ENCODE measurements at regions not wholly inside any gene's neighbourhood (a gene's known extent, or its start where the extent isn't known, plus 50 kb on each side); places are given as distances from the start of the nearest gene placed in this dataset.

- H3K27me3 Mint-ChIP-seq (ENCODE audit: insufficient read depth, low read depth, poor library complexity): no peaks in the 10 kb centered on the region
- H3K9me3 Mint-ChIP-seq: peaks cover 91% of the 10 kb centered on the region
- TF ChIP-seq POLR2AphosphoS5 (IDR thresholded peaks at IDR 0.05; ENCODE audit: low read depth) (no peak), ZNF114 (CRISPR knock-in tag; IDR thresholded peaks at IDR 0.05) (no peak), STAT1 (IDR thresholded peaks at IDR 0.05; ENCODE audit: unreplicated experiment) (no peak), EZH2 (IDR thresholded peaks at IDR 0.05; ENCODE audit: low read depth, unreplicated experiment) (no peak), ZNF462 (CRISPR knock-in tag; IDR thresholded peaks at IDR 0.05) (no peak), EZH2phosphoT487 (IDR thresholded peaks at IDR 0.05; ENCODE audit: unreplicated experiment) (no peak), NANOG (IDR thresholded peaks at IDR 0.05; ENCODE audit: borderline replicate concordance) (no peak), REST (IDR thresholded peaks at IDR 0.05; ENCODE audit: unreplicated experiment) (no peak), ZNF331 (CRISPR knock-in tag; IDR thresholded peaks at IDR 0.05; ENCODE audit: low read depth) (no peak), CREB1 (CRISPR knock-in tag; IDR thresholded peaks at IDR 0.05; ENCODE audit: low read depth) (no peak), JUNB (IDR thresholded peaks at IDR 0.05; ENCODE audit: unreplicated experiment) (no peak)
- TF ChIP-seq, protein P1, sequence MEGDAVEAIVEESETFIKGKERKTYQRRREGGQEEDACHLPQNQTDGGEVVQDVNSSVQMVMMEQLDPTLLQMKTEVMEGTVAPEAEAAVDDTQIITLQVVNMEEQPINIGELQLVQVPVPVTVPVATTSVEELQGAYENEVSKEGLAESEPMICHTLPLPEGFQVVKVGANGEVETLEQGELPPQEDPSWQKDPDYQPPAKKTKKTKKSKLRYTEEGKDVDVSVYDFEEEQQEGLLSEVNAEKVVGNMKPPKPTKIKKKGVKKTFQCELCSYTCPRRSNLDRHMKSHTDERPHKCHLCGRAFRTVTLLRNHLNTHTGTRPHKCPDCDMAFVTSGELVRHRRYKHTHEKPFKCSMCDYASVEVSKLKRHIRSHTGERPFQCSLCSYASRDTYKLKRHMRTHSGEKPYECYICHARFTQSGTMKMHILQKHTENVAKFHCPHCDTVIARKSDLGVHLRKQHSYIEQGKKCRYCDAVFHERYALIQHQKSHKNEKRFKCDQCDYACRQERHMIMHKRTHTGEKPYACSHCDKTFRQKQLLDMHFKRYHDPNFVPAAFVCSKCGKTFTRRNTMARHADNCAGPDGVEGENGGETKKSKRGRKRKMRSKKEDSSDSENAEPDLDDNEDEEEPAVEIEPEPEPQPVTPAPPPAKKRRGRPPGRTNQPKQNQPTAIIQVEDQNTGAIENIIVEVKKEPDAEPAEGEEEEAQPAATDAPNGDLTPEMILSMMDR (conservative IDR thresholded peaks at IDR 0.05; ENCODE audit: low read depth in 2 of 2): no peak
- TF ChIP-seq, protein P2, sequence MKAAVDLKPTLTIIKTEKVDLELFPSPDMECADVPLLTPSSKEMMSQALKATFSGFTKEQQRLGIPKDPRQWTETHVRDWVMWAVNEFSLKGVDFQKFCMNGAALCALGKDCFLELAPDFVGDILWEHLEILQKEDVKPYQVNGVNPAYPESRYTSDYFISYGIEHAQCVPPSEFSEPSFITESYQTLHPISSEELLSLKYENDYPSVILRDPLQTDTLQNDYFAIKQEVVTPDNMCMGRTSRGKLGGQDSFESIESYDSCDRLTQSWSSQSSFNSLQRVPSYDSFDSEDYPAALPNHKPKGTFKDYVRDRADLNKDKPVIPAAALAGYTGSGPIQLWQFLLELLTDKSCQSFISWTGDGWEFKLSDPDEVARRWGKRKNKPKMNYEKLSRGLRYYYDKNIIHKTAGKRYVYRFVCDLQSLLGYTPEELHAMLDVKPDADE (IDR thresholded peaks at IDR 0.05): no peak
- no peak overlapping the region for H3K4me3 Mint-ChIP-seq
- no peaks in the 10 kb centered on the region for H3K27me3 ChIP-seq (ENCODE audit: insufficient read depth)
- no peak overlapping the region for H3K4me2 ChIP-seq
- no peak for ATAC-seq
- H3K4me1 Mint-ChIP-seq: no peaks in the 10 kb centered on the region
- H3K27ac Mint-ChIP-seq: no peak overlapping the region
- H4K20me1 ChIP-seq (replicated peaks; ENCODE audit: insufficient read depth): no peaks in the 10 kb centered on the region
- H3K79me2 ChIP-seq (replicated peaks; ENCODE audit: insufficient read depth): no peaks in the 10 kb centered on the region
- no peaks in the 10 kb centered on the region for H3K4me1 ChIP-seq (ENCODE audit: insufficient read depth)
- H3K4me3 ChIP-seq: no peak overlapping the region
- H3K36me3 ChIP-seq (ENCODE audit: insufficient read depth): peaks cover 14% of the 10 kb centered on the region
- no peak overlapping the region for H3K27ac ChIP-seq (ENCODE audit: low read depth)
- H3K36me3 Mint-ChIP-seq (ENCODE audit: low read depth): peaks cover 32% of the 10 kb centered on the region
- no peaks in the 10 kb centered on the region for H3F3A ChIP-seq (replicated peaks; ENCODE audit: low read depth)
- H3K9me2 ChIP-seq (ENCODE audit: insufficient read depth): no peaks in the 10 kb centered on the region
- no peak for DNase-seq (ENCODE audit: low spot score)
- H2AFZ ChIP-seq: no peak overlapping the region
Measured at GRCh38 chr20:55783381-55783780, 221.9 kb downstream of the CBLN4 start.

Data from GM23338 (cell line).